Esophagus muscularis mucosa (tissue), 3 donors: ENCODE measurements at regions not wholly inside any gene's neighbourhood (a gene's known extent, or its start where the extent isn't known, plus 50 kb on each side); places are given as distances from the start of the nearest gene placed in this dataset.

ENCODE experiments used
- POLR2A ChIP-seq: fragments of 450-650 bp; IDR thresholded peaks from one replicate; pipeline ENCODE4 v1.6.1; 2017; ENCODE audit warnings: antibody characterized with exemption, moderate library complexity, mild to moderate bottlenecking, low read depth
- TF ChIP-seq, protein P1 (sequence below), 3 experiments: fragments of 200-600 bp in 2 of 3; fragments of 450-650 bp in 1 of 3; sonication (generic) in 2 of 3; IDR thresholded peaks; one replicate each; pipeline ENCODE4 v1.5.1; 2017 to 2019; ENCODE audit warnings: antibody characterized with exemption in 3 of 3, mild to moderate bottlenecking in 2 of 3, moderate library complexity in 1 of 3

DNA sequence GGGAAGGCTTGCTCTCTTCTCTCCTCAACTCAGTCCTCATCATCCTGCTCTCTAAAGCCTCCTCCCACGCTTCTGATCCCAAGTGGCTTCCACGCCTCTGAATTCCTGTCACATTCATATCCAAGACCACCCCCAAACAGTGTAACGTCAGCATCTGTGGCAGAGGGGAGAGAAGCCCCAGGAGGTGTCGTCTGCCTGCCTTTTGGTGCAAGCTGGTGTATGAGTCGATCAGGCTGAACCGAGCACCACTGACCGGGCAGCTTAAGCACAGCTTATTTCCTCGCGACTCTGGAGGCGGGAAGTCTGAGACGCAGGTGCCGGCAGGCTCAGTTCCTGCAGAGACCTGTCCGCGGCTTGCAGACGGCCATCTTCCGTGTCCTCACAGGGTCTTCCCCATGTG lies 123.8 kb upstream of the RAB4A start:
- TF ChIP-seq, protein P1, sequence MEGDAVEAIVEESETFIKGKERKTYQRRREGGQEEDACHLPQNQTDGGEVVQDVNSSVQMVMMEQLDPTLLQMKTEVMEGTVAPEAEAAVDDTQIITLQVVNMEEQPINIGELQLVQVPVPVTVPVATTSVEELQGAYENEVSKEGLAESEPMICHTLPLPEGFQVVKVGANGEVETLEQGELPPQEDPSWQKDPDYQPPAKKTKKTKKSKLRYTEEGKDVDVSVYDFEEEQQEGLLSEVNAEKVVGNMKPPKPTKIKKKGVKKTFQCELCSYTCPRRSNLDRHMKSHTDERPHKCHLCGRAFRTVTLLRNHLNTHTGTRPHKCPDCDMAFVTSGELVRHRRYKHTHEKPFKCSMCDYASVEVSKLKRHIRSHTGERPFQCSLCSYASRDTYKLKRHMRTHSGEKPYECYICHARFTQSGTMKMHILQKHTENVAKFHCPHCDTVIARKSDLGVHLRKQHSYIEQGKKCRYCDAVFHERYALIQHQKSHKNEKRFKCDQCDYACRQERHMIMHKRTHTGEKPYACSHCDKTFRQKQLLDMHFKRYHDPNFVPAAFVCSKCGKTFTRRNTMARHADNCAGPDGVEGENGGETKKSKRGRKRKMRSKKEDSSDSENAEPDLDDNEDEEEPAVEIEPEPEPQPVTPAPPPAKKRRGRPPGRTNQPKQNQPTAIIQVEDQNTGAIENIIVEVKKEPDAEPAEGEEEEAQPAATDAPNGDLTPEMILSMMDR (IDR thresholded peaks at IDR 0.05) = no peak
- no peak for TF ChIP-seq POLR2A
